Nephron (organoid): ENCODE measurements at regions not wholly inside any gene's neighbourhood (a gene's known extent, or its start where the extent isn't known, plus 50 kb on each side); places are given as distances from the start of the nearest gene placed in this dataset.

Experiments
- H3K27ac Mint-ChIP-seq, 3 experiments: 2 replicates each; pipeline ENCODE4 v1.8.0; 2020; ENCODE audit warnings: mixed read lengths in 3 of 3, mild to moderate bottlenecking in 2 of 3, moderate library complexity in 1 of 3
- H3K27me3 Mint-ChIP-seq: 2 replicates; pipeline ENCODE4 v1.8.0; 2021; ENCODE audit warnings: low read depth, mild to moderate bottlenecking, moderate library complexity, mixed read lengths
- H3K36me3 Mint-ChIP-seq: 2 replicates; pipeline ENCODE4 v1.8.0; 2020; ENCODE audit warnings: low read depth, mixed read lengths
- H3K4me1 Mint-ChIP-seq: 2 replicates; pipeline ENCODE4 v1.8.0; 2020; ENCODE audit warnings: mixed read lengths
- H3K4me3 Mint-ChIP-seq, 3 experiments: 2 replicates each; pipeline ENCODE4 v1.8.0; 2020; ENCODE audit warnings: mild to moderate bottlenecking in 3 of 3, mixed read lengths in 3 of 3, moderate library complexity in 2 of 3
- H3K9me3 Mint-ChIP-seq: 2 replicates; pipeline ENCODE4 v1.8.0; 2020; ENCODE audit warnings: mixed read lengths
- CTCF ChIP-seq, 3 experiments: fragments of 200-600 bp; sonication (generic); IDR thresholded peaks; one replicate each; pipeline ENCODE4 v1.5.0; 2021; ENCODE audit warnings: antibody characterized with exemption in 3 of 3; ENCODE audit not compliant: unreplicated experiment in 3 of 3

- H3K36me3 Mint-ChIP-seq: no peaks in the 10 kb centered on the region
- peaks cover 20% of the 10 kb centered on the region for H3K4me1 Mint-ChIP-seq
- no peak overlapping the region for H3K4me3 Mint-ChIP-seq
- no peak overlapping the region for H3K27ac Mint-ChIP-seq
- H3K27me3 Mint-ChIP-seq: no peaks in the 10 kb centered on the region
- no peaks in the 10 kb centered on the region for H3K9me3 Mint-ChIP-seq
- no peak for TF ChIP-seq CTCF (IDR thresholded peaks at IDR 0.05; ENCODE audit: unreplicated experiment in 3 of 3)
Measured at GRCh38 chr1:191624044-191624443, 534.2 kb upstream of the RGS18 start.

- no peaks in the 10 kb centered on the region for H3K27me3 Mint-ChIP-seq
- no peaks in the 10 kb centered on the region for H3K4me1 Mint-ChIP-seq
- H3K36me3 Mint-ChIP-seq: no peaks in the 10 kb centered on the region
- H3K4me3 Mint-ChIP-seq: no peak overlapping the region
- no peak overlapping the region for H3K27ac Mint-ChIP-seq
- H3K9me3 Mint-ChIP-seq: peaks cover 6% of the 10 kb centered on the region
- TF ChIP-seq CTCF (IDR thresholded peaks at IDR 0.05; ENCODE audit: unreplicated experiment in 3 of 3): no peak
Measured at GRCh38 chr1:191629836-191630235, 528.4 kb upstream of the RGS18 start.

GRCh38 chr1:191634801-191635508, 523.3 kb upstream of the RGS18 start:
- TF ChIP-seq CTCF (IDR thresholded peaks at IDR 0.05; ENCODE audit: unreplicated experiment in 3 of 3): no peak
- H3K9me3 Mint-ChIP-seq: peaks cover 2% of the 10 kb centered on the region

GRCh38 chr1:191636345-191636744, 521.9 kb upstream of the RGS18 start:
- Mint-ChIP-seq H3K27me3 (no peaks in the 10 kb centered on the region), H3K4me3 (no peak overlapping the region), H3K4me1 (no peaks in the 10 kb centered on the region), H3K9me3 (no peaks in the 10 kb centered on the region), H3K27ac (no peak overlapping the region), H3K36me3 (no peaks in the 10 kb centered on the region)
- no peak for TF ChIP-seq CTCF (IDR thresholded peaks at IDR 0.05; ENCODE audit: unreplicated experiment in 3 of 3)

More at GRCh38 chr1:191634801-191635508, 523.3 kb upstream of the RGS18 start:
- no peak overlapping the region for H3K4me3 Mint-ChIP-seq
- H3K36me3 Mint-ChIP-seq: no peaks in the 10 kb centered on the region
- no peak overlapping the region for H3K27ac Mint-ChIP-seq
- H3K4me1 Mint-ChIP-seq: no peaks in the 10 kb centered on the region
- H3K27me3 Mint-ChIP-seq: no peaks in the 10 kb centered on the region

- no peak for TF ChIP-seq CTCF (IDR thresholded peaks at IDR 0.05; ENCODE audit: unreplicated experiment in 3 of 3)
- Mint-ChIP-seq H3K27ac (no peak overlapping the region), H3K27me3 (no peaks in the 10 kb centered on the region), H3K4me3 (no peak overlapping the region), H3K9me3 (no peaks in the 10 kb centered on the region), H3K36me3 (no peaks in the 10 kb centered on the region), H3K4me1 (peaks cover 4% of the 10 kb centered on the region)
Measured at GRCh38 chr1:191641420-191642260, 516.6 kb upstream of the RGS18 start.
